GM12878 (cell line): ENCODE measurements at regions not wholly inside any gene's neighbourhood (a gene's known extent, or its start where the extent isn't known, plus 50 kb on each side); places are given as distances from the start of the nearest gene placed in this dataset. TPM values are rescaled to one million over a fixed set of nuclear protein-coding genes. Genes with fewer than 3 reads are reported as not detected.
"Not testable (repeated sequence)": the region's sequence is repeated elsewhere in the genome, so short reads cannot be mapped to it uniquely, and the experiment has no call there.

Experiments used
- ATAC-seq: fragments of 200-7000 bp; cut with Tn5 transposase; 3 replicates; pipeline ENCODE4 v1.9.1; 2020; ENCODE audit warnings: mild to moderate bottlenecking, moderate library complexity
- BruUV-seq: library from RNA; stranded (reverse); fragments of 400-500 nt; replicated peaks from 2 replicates; lab custom pipeline; 2021; lab: Mats Ljungman, UMichigan
- CTCF ChIA-PET: fragments of 300-600 bp; sonication (Branson Sonifier 250); formaldehyde crosslinking; extraction: SDS; loops from one replicate; lab custom pipeline; 2021; ENCODE audit warnings: inconsistent platforms; lab: Yijun Ruan, JAX
- POLR2A ChIA-PET: fragments of 350-600 bp; formaldehyde crosslinking; extraction: SDS; loops from one replicate; lab custom pipeline; 2021; ENCODE audit warnings: inconsistent platforms; lab: Charles Lee
- RAD21 ChIA-PET: fragments of 300-600 bp; sonication (Branson Sonifier 250); formaldehyde crosslinking; loops from one replicate; lab custom pipeline; 2023; ENCODE audit warnings: antibody characterized with exemption; ENCODE audit not compliant: unreplicated experiment; lab: Charles Lee
- SMC1A ChIA-PET: fragments of 300-600 bp; sonication (Branson Sonifier 250); formaldehyde crosslinking; loops from one replicate; lab custom pipeline; 2023; ENCODE audit not compliant: unreplicated experiment, uncharacterized antibody; lab: Charles Lee
- DNase-seq: peaks from one replicate; pipeline ENCODE4 v3.0.0-alpha.2; 2011; ENCODE audit warnings: low read depth, low spot score
- FAIRE-seq: peaks from 3 replicates; lab custom pipeline; 2011; peaks lifted over from hg19 to GRCh38; lab: Jason Lieb, UNC
- H2AFZ ChIP-seq: 2 replicates; pipeline ENCODE4 v1.6.0; 2011; ENCODE audit warnings: low read depth, low read length, control low read depth; ENCODE audit not compliant: control insufficient read depth
- H3K27ac ChIP-seq: 2 replicates; pipeline ENCODE4 v1.5.1; 2011; ENCODE audit warnings: control low read depth; ENCODE audit not compliant: control insufficient read depth, insufficient read depth
- H3K27me3 ChIP-seq, 2 experiments: replicated peaks in 1 of 2; 2 replicates each; pipeline versions ENCODE4 v1.6.0 to v1.6.1; 2011; ENCODE audit warnings: low read length in 1 of 2; ENCODE audit not compliant: control insufficient read depth in 2 of 2, insufficient read depth in 2 of 2
- H3K36me3 ChIP-seq, 2 experiments: 2 replicates each; pipeline ENCODE4 v1.5.1; 2011; ENCODE audit warnings: low read length in 1 of 2; ENCODE audit not compliant: control insufficient read depth in 2 of 2, insufficient read depth in 2 of 2
- H3K4me1 ChIP-seq: 2 replicates; pipeline ENCODE4 v1.6.1; 2011; ENCODE audit warnings: mild to moderate bottlenecking, low read length, moderate library complexity, mixed read lengths; ENCODE audit not compliant: control insufficient read depth, insufficient read depth
- H3K4me2 ChIP-seq: 2 replicates; pipeline ENCODE4 v1.6.0; 2011; ENCODE audit warnings: control low read depth; ENCODE audit not compliant: control insufficient read depth, insufficient read depth
- H3K4me3 ChIP-seq: fragments of 200-600 bp; sonication (generic); 2 replicates; pipeline ENCODE4 v1.5.1; 2016
- H3K79me2 ChIP-seq: 2 replicates; pipeline ENCODE4 v1.6.0; 2011; ENCODE audit warnings: low read length; ENCODE audit not compliant: control insufficient read depth, insufficient read depth
- H3K9ac ChIP-seq: 2 replicates; pipeline ENCODE4 v1.8.0; 2011; ENCODE audit warnings: low read length, control low read depth, mixed read lengths; ENCODE audit not compliant: control insufficient read depth, insufficient read depth
- H3K9me3 ChIP-seq: replicated peaks from 3 replicates; pipeline ENCODE4 v1.5.1; 2011; ENCODE audit warnings: mild to moderate bottlenecking, low read length; ENCODE audit not compliant: control insufficient read depth, insufficient read depth
- H4K20me1 ChIP-seq: 2 replicates; pipeline ENCODE4 v1.6.0; 2011; ENCODE audit not compliant: control insufficient read depth, insufficient read depth
- WGBS: methylation state at CpG from one replicate; pipeline ENCODE4 v1.1.6; 2016; ENCODE audit warnings: low lambda C conversion rate; ENCODE audit not compliant: insufficient replicate concordance, insufficient coverage; ENCODE audit errors: missing lambda C conversion rate; 5-methylcytosine and 5-hydroxymethylcytosine counted together
- in situ Hi-C: fragments of 300-500 bp; cut with MboI; formaldehyde crosslinking; loops from 9 replicates; pipeline ENCODE4 v1.14.3; 2018; ENCODE audit warnings: mixed read lengths
- intact Hi-C: fragments of 100-400 bp; cut with micrococcal nuclease; formaldehyde crosslinking; loops from one replicate; pipeline ENCODE4 v1.14.2; 2022; ENCODE audit not compliant: unreplicated experiment
- small RNA-seq: library from RNA; depleted of rRNA; stranded (forward); fragments of <200 nt; gene quantifications from one replicate; pipeline ENCODE3, GENCODE V24; 2014

DNA sequence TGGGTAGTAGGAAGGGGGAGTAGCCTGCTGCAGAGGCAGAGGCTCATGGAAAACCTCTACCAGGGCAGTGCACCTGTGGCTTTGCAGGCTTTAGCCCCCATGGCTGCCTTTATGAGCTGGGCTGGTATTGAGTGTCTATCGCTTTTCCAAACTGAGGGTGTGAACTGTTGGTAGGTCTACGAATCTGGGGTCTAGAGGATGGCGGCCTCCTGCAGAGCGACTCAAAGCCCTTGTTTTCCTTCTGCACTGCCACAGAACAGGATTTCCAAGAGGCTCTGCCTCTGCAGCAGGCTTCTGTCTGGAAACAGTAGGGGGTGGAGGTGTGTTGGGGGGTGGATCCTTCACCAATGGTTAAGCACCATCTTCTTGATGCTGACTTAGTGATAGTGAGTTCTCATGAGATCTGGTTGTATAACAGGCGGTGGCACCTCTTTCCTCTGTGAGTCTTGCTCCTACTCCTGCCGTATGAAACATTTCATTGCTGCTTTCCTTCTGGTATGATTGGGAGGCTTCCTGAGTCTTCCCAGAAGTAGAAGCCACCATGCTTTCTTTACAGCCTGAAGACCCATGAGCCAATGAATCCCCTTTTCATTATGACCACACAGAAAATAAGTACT lies 840.0 kb downstream of the FOXD4L5 start:
- H3K4me2 ChIP-seq, H3K9ac ChIP-seq, BruUV-seq, H3K27me3 ChIP-seq, H3K9me3 ChIP-seq, DNase-seq, CTCF ChIA-PET, POLR2A ChIA-PET, SMC1A ChIA-PET, H3K4me3 ChIP-seq, H3K4me1 ChIP-seq, RAD21 ChIA-PET, FAIRE-seq, H4K20me1 ChIP-seq, ATAC-seq, H3K79me2 ChIP-seq, H2AFZ ChIP-seq, H3K27ac ChIP-seq, in situ Hi-C loops, H3K36me3 ChIP-seq, intact Hi-C loops: not testable (repeated sequence)
- 39% methylated on average over 6 of the region's 6 CpGs for WGBS

DNA sequence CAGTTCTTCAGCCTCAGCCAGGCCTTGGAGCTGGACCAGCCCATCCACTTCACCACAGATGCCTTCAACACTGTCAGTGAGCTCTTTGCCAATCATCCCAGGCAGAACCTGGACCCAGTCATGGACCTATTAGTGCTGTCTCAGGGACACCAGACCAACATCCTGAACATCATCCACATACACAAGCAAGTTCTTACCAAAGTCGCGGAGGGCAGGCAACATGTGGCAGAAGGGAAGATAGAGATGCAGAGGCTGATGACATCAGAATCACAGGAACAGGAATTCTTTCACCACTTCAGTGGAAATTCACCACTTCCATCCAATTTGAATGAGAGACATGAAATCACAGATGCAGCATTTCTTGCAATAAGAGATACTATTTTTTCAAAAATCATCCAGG lies 845.3 kb downstream of the FOXD4L5 start:
- H3K4me2 ChIP-seq, CTCF ChIA-PET, H3K79me2 ChIP-seq: not testable (repeated sequence)

More for the DNA sequence above, 845.3 kb downstream of the FOXD4L5 start:
- BruUV-seq, H3K9ac ChIP-seq, H3K4me3 ChIP-seq, H4K20me1 ChIP-seq, in situ Hi-C loops, SMC1A ChIA-PET, FAIRE-seq, RAD21 ChIA-PET, H3K27me3 ChIP-seq, ATAC-seq, H3K9me3 ChIP-seq, intact Hi-C loops, H3K36me3 ChIP-seq, DNase-seq, H3K4me1 ChIP-seq, H3K27ac ChIP-seq, POLR2A ChIA-PET, H2AFZ ChIP-seq: not testable (repeated sequence)
- WGBS = 75% methylated on average over 2 of the region's 2 CpGs

Small RNA genes in the stretch of these regions (small RNA-seq; reads per million reads assigned to genes)
- not detected for gene AL773524.1
